Breast epithelium (tissue), 3 donors: ENCODE measurements at regions not wholly inside any gene's neighbourhood (a gene's known extent, or its start where the extent isn't known, plus 50 kb on each side); places are given as distances from the start of the nearest gene placed in this dataset.

Source experiments
- POLR2A ChIP-seq: fragments of 450-650 bp; IDR thresholded peaks from one replicate; pipeline ENCODE4 v1.6.1; 2016; ENCODE audit warnings: antibody characterized with exemption, mild to moderate bottlenecking, moderate library complexity
- POLR2AphosphoS5 ChIP-seq, 3 donors: sonication (generic); formaldehyde crosslinking; IDR thresholded peaks; one replicate each; pipeline ENCODE4 v1.6.1; 2017; ENCODE audit warnings: antibody characterized with exemption in 3 of 3
- TF ChIP-seq, protein P1 (sequence below), 3 donors: fragments of 450-650 bp; IDR thresholded peaks; one replicate each; pipeline ENCODE4 v1.5.1; 2016 to 2017; ENCODE audit warnings: antibody characterized with exemption in 3 of 3, mild to moderate bottlenecking in 3 of 3, moderate library complexity in 3 of 3

DNA sequence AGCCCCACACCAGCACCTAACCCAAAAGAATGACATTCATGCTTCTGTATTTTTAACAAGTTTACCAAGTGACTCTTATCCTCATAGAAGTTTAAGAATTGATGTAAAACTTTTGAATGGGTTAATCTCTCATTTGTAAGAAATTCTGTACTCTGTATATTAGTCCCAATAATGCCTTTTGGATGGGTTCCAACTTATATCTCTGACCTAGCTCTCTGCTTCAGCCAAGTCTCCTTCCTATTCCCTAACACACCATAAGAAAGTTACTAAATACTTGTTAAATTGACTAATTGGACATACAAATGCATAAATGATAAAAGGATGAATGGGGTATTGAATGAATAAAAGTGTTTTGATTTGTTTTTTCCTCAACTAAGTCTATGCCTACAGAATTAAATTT lies 557.3 kb downstream of the TMTC2 start:
- TF ChIP-seq POLR2AphosphoS5 (IDR thresholded peaks at IDR 0.05), result no peak
- TF ChIP-seq, protein P1, sequence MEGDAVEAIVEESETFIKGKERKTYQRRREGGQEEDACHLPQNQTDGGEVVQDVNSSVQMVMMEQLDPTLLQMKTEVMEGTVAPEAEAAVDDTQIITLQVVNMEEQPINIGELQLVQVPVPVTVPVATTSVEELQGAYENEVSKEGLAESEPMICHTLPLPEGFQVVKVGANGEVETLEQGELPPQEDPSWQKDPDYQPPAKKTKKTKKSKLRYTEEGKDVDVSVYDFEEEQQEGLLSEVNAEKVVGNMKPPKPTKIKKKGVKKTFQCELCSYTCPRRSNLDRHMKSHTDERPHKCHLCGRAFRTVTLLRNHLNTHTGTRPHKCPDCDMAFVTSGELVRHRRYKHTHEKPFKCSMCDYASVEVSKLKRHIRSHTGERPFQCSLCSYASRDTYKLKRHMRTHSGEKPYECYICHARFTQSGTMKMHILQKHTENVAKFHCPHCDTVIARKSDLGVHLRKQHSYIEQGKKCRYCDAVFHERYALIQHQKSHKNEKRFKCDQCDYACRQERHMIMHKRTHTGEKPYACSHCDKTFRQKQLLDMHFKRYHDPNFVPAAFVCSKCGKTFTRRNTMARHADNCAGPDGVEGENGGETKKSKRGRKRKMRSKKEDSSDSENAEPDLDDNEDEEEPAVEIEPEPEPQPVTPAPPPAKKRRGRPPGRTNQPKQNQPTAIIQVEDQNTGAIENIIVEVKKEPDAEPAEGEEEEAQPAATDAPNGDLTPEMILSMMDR (IDR thresholded peaks at IDR 0.05), result no peak
- TF ChIP-seq POLR2A, result no peak
